Astrocyte (in vitro differentiated cells and primary cell): ENCODE measurements at regions not wholly inside any gene's neighbourhood (a gene's known extent, or its start where the extent isn't known, plus 50 kb on each side); places are given as distances from the start of the nearest gene placed in this dataset.
"Not testable (repeated sequence)": the region's sequence is repeated elsewhere in the genome, so short reads cannot be mapped to it uniquely, and the experiment has no call there.

Experiments used
- EZH2 ChIP-seq: IDR thresholded peaks from 2 replicates; pipeline ENCODE4 v1.6.1; 2012; ENCODE audit warnings: mild to moderate bottlenecking, low read length, inconsistent platforms; ENCODE audit not compliant: insufficient read depth
- TF ChIP-seq, protein P1 (sequence below): IDR thresholded peaks from 2 replicates; pipeline ENCODE4 v1.5.1; 2011; ENCODE audit warnings: low read depth, mild to moderate bottlenecking, inconsistent platforms, low read length, moderate library complexity; ENCODE audit not compliant: insufficient read depth

DNA sequence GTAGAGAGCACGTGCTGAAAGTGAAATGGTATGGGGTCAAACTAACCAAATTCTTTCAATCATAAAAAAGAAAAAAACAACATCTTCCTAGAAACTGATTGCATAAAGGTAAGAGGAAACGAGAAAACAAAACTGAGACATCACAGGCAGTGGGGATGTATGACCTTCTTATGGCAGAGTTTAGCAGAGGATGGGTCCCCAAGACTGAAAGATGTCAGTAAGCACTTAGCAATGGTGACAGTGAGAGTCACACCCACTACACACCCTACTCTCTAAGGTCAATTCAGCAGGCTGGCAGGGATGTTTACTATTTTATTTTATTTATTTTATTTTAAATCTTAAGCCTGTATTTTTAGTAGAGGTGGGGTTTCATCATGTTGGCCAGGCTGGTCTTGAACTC lies 1672.3 kb downstream of the SPATA31A7 start:
- TF ChIP-seq, protein P1, sequence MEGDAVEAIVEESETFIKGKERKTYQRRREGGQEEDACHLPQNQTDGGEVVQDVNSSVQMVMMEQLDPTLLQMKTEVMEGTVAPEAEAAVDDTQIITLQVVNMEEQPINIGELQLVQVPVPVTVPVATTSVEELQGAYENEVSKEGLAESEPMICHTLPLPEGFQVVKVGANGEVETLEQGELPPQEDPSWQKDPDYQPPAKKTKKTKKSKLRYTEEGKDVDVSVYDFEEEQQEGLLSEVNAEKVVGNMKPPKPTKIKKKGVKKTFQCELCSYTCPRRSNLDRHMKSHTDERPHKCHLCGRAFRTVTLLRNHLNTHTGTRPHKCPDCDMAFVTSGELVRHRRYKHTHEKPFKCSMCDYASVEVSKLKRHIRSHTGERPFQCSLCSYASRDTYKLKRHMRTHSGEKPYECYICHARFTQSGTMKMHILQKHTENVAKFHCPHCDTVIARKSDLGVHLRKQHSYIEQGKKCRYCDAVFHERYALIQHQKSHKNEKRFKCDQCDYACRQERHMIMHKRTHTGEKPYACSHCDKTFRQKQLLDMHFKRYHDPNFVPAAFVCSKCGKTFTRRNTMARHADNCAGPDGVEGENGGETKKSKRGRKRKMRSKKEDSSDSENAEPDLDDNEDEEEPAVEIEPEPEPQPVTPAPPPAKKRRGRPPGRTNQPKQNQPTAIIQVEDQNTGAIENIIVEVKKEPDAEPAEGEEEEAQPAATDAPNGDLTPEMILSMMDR = not testable (repeated sequence)
- TF ChIP-seq EZH2 = not testable (repeated sequence)
